ENCODE measurements at regions not wholly inside any gene's neighbourhood (a gene's known extent, or its start where the extent isn't known, plus 50 kb on each side); places are given as distances from the start of the nearest gene placed in this dataset.

GRCh38 chr12:20206410-20206809 lies 161.9 kb upstream of the PDE3A start:
- no peak for TF ChIP-seq CTCF (conservative IDR thresholded peaks at IDR 0.05 in 1 of 2, IDR thresholded peaks at IDR 0.05 in 1 of 2; ENCODE audit: extremely low read depth in 1 of 2, insufficient read depth in 1 of 2, low read depth in 1 of 2, low read length in 2 of 2)
- TF ChIP-seq EZH2 (IDR thresholded peaks at IDR 0.05; ENCODE audit: borderline replicate concordance, low read length): no peak

Measured in mammary epithelial cell (primary cell).